Glomerular endothelial cell (primary cell): ENCODE measurements at regions not wholly inside any gene's neighbourhood (a gene's known extent, or its start where the extent isn't known, plus 50 kb on each side); places are given as distances from the start of the nearest gene placed in this dataset.
A peak's percentile ranks its signal among the peaks of the same experiment; 100 is the strongest.
"Not testable (repeated sequence)": the region's sequence is repeated elsewhere in the genome, so short reads cannot be mapped to it uniquely, and the experiment has no call there.

ENCODE experiments used
- DNase-seq: peaks from one replicate; pipeline ENCODE4 v3.0.0-alpha.2; 2011; ENCODE audit warnings: low read depth, low spot score; ENCODE audit errors: extremely low read depth

GRCh38 chr3:161689584-161690298, 193.1 kb downstream of the OTOL1 start:
- no peak for DNase-seq

- no peak for DNase-seq
These were observed 193.7 kb downstream of the OTOL1 start for GRCh38 chr3:161690299-161690620.

- DNase-seq: no peak
These were observed 195.1 kb downstream of the OTOL1 start for GRCh38 chr3:161691677-161692076.

- no peak for DNase-seq
These were observed 198.3 kb downstream of the OTOL1 start for GRCh38 chr3:161694682-161695564.

GRCh38 chr3:161695811-161696210, 199.2 kb downstream of the OTOL1 start:
- DNase-seq: no peak

GRCh38 chr3:161700998-161701397, 204.4 kb downstream of the OTOL1 start:
- DNase-seq: no peak

GRCh38 chr3:161707253-161707652, 210.6 kb downstream of the OTOL1 start:
- DNase-seq: not testable (repeated sequence)

- no peak for DNase-seq
These were observed 217.1 kb downstream of the OTOL1 start for GRCh38 chr3:161713731-161714130.

- DNase-seq: no peak
These were observed 235.4 kb downstream of the OTOL1 start for GRCh38 chr3:161731968-161732367.

- DNase-seq: no peak
These were observed 240.6 kb downstream of the OTOL1 start for GRCh38 chr3:161737171-161737570.

GRCh38 chr3:161740421-161740820, 243.8 kb downstream of the OTOL1 start:
- DNase-seq: no peak

GRCh38 chr3:161744366-161744765, 247.8 kb downstream of the OTOL1 start:
- DNase-seq: no peak

- no peak for DNase-seq
These were observed 249.1 kb downstream of the OTOL1 start for GRCh38 chr3:161745741-161746140.

GRCh38 chr3:161748049-161748448, 251.4 kb downstream of the OTOL1 start:
- DNase-seq: no peak

- DNase-seq: no peak
These were observed 257.9 kb downstream of the OTOL1 start for GRCh38 chr3:161754420-161755053.

GRCh38 chr3:161759444-161759843, 262.8 kb downstream of the OTOL1 start:
- no peak for DNase-seq

- no peak for DNase-seq
These were observed 269.7 kb downstream of the OTOL1 start for GRCh38 chr3:161766331-161766730.

GRCh38 chr3:161770484-161771386, 274.1 kb downstream of the OTOL1 start:
- DNase-seq: peak; percentile 47

- no peak for DNase-seq
These were observed 284.8 kb downstream of the OTOL1 start for GRCh38 chr3:161781381-161781780.

- DNase-seq: no peak
These were observed 296.8 kb downstream of the OTOL1 start for GRCh38 chr3:161793194-161793930.
